ENCODE measurements at regions not wholly inside any gene's neighbourhood (a gene's known extent, or its start where the extent isn't known, plus 50 kb on each side); places are given as distances from the start of the nearest gene placed in this dataset.
"Not testable (repeated sequence)": the region's sequence is repeated elsewhere in the genome, so short reads cannot be mapped to it uniquely, and the experiment has no call there.

GRCh38 chr22:47628477-47629272, 866.2 kb downstream of the TBC1D22A start:
- no peak for DNase-seq

- no peak for DNase-seq
Observed at GRCh38 chr22:47627556-47628253, 865.3 kb downstream of the TBC1D22A start.

- DNase-seq, result no peak
Observed at GRCh38 chr22:47626428-47627390, 864.3 kb downstream of the TBC1D22A start.

GRCh38 chr22:47625531-47626427, 863.3 kb downstream of the TBC1D22A start:
- DNase-seq, result no peak

GRCh38 chr22:47625013-47625385, 862.5 kb downstream of the TBC1D22A start:
- DNase-seq, result no peak

GRCh38 chr22:47624252-47625012, 862.0 kb downstream of the TBC1D22A start:
- DNase-seq, result no peak

- no peak for DNase-seq
Observed at GRCh38 chr22:47623763-47624148, 861.3 kb downstream of the TBC1D22A start.

GRCh38 chr22:47623066-47623762, 860.8 kb downstream of the TBC1D22A start:
- no peak for DNase-seq

GRCh38 chr22:47622541-47622940, 860.1 kb downstream of the TBC1D22A start:
- DNase-seq, result no peak

- no peak for DNase-seq
Observed at GRCh38 chr22:47621253-47621652, 858.8 kb downstream of the TBC1D22A start.

GRCh38 chr22:47620391-47620790, 857.9 kb downstream of the TBC1D22A start:
- no peak for DNase-seq

- no peak for DNase-seq
Observed at GRCh38 chr22:47619631-47620030, 857.2 kb downstream of the TBC1D22A start.

- DNase-seq, result no peak
Observed at GRCh38 chr22:47618180-47619010, 855.9 kb downstream of the TBC1D22A start.

- DNase-seq, result no peak
Observed at GRCh38 chr22:47617186-47617585, 854.7 kb downstream of the TBC1D22A start.

- DNase-seq, result no peak
Observed at GRCh38 chr22:47616396-47617020, 854.1 kb downstream of the TBC1D22A start.

- DNase-seq, result no peak
Observed at GRCh38 chr22:47615051-47615450, 852.6 kb downstream of the TBC1D22A start.

GRCh38 chr22:47613606-47614350, 851.3 kb downstream of the TBC1D22A start:
- no peak for DNase-seq

- DNase-seq, result not testable (repeated sequence)
Observed at GRCh38 chr22:47613181-47613580, 850.7 kb downstream of the TBC1D22A start.
